IPS-20b (cell line): ENCODE measurements at regions not wholly inside any gene's neighbourhood (a gene's known extent, or its start where the extent isn't known, plus 50 kb on each side); places are given as distances from the start of the nearest gene placed in this dataset.

Experiments used
- H3K27ac ChIP-seq: one replicate; pipeline ENCODE4 v1.5.1; 2013; ENCODE audit warnings: low read length
- H3K27me3 ChIP-seq: 2 replicates; pipeline ENCODE4 v1.6.1; 2013; ENCODE audit warnings: mild to moderate bottlenecking, low read length, inconsistent platforms; ENCODE audit not compliant: insufficient read depth
- H3K36me3 ChIP-seq: 2 replicates; pipeline ENCODE4 v1.6.1; 2013; ENCODE audit warnings: low read depth, mild to moderate bottlenecking, inconsistent platforms, low read length, moderate library complexity; ENCODE audit not compliant: insufficient read depth
- H3K4me1 ChIP-seq: 2 replicates; pipeline ENCODE4 v1.6.1; 2013; ENCODE audit warnings: mild to moderate bottlenecking, control low read depth, inconsistent platforms, low read length, moderate library complexity; ENCODE audit not compliant: insufficient read depth
- H3K4me3 ChIP-seq: 2 replicates; pipeline ENCODE4 v1.5.1; 2013; ENCODE audit warnings: mild to moderate bottlenecking, low read length, inconsistent platforms
- H3K9ac ChIP-seq: 2 replicates; pipeline ENCODE4 v1.6.1; 2013; ENCODE audit warnings: low read depth, mild to moderate bottlenecking, inconsistent platforms, low read length, moderate library complexity
- H3K9me3 ChIP-seq: 2 replicates; pipeline ENCODE4 v1.6.1; 2013; ENCODE audit warnings: mild to moderate bottlenecking, low read depth, low read length, inconsistent platforms; ENCODE audit not compliant: insufficient read depth

- no peak overlapping the region for H3K9ac ChIP-seq
- H3K4me3 ChIP-seq, result no peak overlapping the region
- no peaks in the 10 kb centered on the region for H3K27me3 ChIP-seq
- no peaks in the 10 kb centered on the region for H3K36me3 ChIP-seq
- no peaks in the 10 kb centered on the region for H3K9me3 ChIP-seq
- no peaks in the 10 kb centered on the region for H3K4me1 ChIP-seq
- H3K27ac ChIP-seq, result no peak overlapping the region
Observed at GRCh38 chrX:39677585-39677977, 420.2 kb downstream of the BCOR start.

GRCh38 chrX:39677978-39678791 lies 419.6 kb downstream of the BCOR start:
- Histone ChIP-seq H3K9me3 (peaks cover 2% of the 10 kb centered on the region; the same call in 1 of the 2 replicates), H3K9ac (no peak overlapping the region), H3K27ac (no peak overlapping the region), H3K27me3 (no peaks in the 10 kb centered on the region), H3K4me1 (no peaks in the 10 kb centered on the region), H3K4me3 (no peak overlapping the region), H3K36me3 (no peaks in the 10 kb centered on the region)

DNA sequence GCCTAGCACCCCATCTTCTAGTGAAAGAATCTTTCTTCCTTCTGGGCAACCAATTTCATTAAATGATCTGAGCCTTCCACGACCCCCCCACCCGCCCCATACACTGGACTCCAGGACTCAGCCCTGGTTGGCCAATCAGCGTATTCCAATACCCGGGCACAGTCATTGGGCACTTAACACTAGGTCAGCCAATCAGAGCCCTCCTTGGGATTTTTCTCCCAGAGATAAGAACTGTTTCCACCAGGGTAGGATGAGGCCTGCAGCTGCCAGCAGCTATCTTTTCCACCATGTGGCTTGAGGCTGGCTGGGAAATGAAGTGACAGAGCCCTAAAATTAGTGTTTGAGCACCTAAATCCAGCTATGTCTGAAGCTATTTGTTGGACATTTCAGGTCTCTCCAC lies 418.8 kb downstream of the BCOR start:
- H3K9me3 ChIP-seq, result peaks cover 3% of the 10 kb centered on the region; the same call in 1 of the 2 replicates
- H3K9ac ChIP-seq, result no peak overlapping the region

DNA sequence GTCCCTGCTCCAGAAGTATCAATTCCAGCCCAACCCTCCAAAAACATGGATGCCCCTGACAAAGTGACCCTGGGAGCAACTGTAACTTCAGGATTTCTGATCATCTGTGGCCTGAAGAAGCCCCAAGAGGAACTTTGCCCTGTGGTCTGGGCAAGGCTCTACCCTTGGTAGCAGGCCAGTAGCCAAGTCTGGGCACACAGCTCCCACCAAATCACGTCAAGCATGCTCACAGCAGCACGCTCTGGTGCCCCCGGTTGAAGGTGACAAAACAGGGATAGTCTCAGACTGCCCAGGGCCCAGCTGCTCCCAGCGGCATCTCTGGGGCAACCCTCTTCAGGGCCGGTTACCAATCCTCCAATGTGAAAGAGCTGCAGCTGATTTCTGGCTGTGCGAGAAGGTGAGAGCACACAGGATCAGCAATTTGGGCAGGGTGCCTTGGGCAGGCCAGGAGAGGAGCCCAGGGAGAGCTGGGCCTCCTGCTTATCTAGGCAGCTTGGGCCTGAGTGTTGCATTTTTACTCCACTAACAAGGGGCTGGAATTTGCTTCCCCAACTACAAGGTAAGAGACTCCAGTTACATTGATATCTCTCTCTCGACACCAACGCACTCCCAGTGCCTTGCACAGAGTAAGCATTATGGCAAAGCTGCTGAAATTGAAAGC lies 418.1 kb downstream of the BCOR start:
- no peak overlapping the region for H3K27ac ChIP-seq
- H3K4me3 ChIP-seq, result no peak overlapping the region
- H3K27me3 ChIP-seq, result no peaks in the 10 kb centered on the region
- peaks cover 3% of the 10 kb centered on the region; the same call in 1 of the 2 replicates for H3K9me3 ChIP-seq
- H3K9ac ChIP-seq, result no peak overlapping the region
- H3K4me1 ChIP-seq, result no peaks in the 10 kb centered on the region
- H3K36me3 ChIP-seq, result no peaks in the 10 kb centered on the region

More for the DNA sequence above, 418.8 kb downstream of the BCOR start:
- Histone ChIP-seq H3K27me3 (no peaks in the 10 kb centered on the region), H3K4me3 (no peak overlapping the region), H3K27ac (no peak overlapping the region), H3K36me3 (no peaks in the 10 kb centered on the region), H3K4me1 (no peaks in the 10 kb centered on the region)

GRCh38 chrX:39681885-39682284 lies 415.9 kb downstream of the BCOR start:
- no peaks in the 10 kb centered on the region; the same call in 1 of the 2 replicates for H3K4me1 ChIP-seq
- peaks cover 3% of the 10 kb centered on the region; the same call in 1 of the 2 replicates for H3K9me3 ChIP-seq

DNA sequence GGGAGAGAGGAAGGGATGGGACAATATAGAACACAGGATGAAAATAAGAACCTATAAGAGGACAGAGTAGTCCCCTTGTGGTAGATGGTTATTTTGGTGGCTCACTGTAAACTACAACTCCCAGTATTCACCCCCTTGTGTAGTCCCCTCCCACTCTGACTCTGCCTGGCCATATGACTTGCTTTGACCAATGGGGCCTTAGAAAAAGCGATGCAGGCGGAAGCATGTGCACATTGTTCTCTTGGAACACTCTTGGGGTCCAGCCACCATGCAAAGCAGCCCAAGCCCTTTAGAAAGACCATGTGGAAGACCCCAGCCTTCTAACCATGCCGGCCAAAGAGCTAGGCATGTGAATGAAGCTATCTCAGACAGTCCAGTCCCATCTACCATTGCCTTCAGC lies 415.0 kb downstream of the BCOR start:
- no peak overlapping the region for H3K27ac ChIP-seq
- no peak overlapping the region for H3K4me3 ChIP-seq
- H3K36me3 ChIP-seq, result no peaks in the 10 kb centered on the region
- H3K9ac ChIP-seq, result no peak overlapping the region
- peaks cover 3% of the 10 kb centered on the region; the same call in 1 of the 2 replicates for H3K9me3 ChIP-seq
- peaks cover 3% of the 10 kb centered on the region; the same call in 1 of the 2 replicates for H3K4me1 ChIP-seq
- peaks cover 16% of the 10 kb centered on the region for H3K27me3 ChIP-seq

More at GRCh38 chrX:39681885-39682284, 415.9 kb downstream of the BCOR start:
- H3K4me3 ChIP-seq, result no peak overlapping the region
- H3K36me3 ChIP-seq, result no peaks in the 10 kb centered on the region
- H3K27me3 ChIP-seq, result peaks cover 7% of the 10 kb centered on the region
- no peak overlapping the region for H3K9ac ChIP-seq
- no peak overlapping the region for H3K27ac ChIP-seq

GRCh38 chrX:39688219-39688575 lies 409.6 kb downstream of the BCOR start:
- Histone ChIP-seq H3K36me3 (no peaks in the 10 kb centered on the region), H3K9ac (peak overlapping the region; percentile 59; the same call in 1 of the 2 replicates), H3K27ac (no peak overlapping the region), H3K4me3 (peak overlapping the region; percentile 50; the same call in 1 of the 2 replicates), H3K4me1 (peaks cover 11% of the 10 kb centered on the region), H3K9me3 (peaks cover under 1% of the 10 kb centered on the region; the same call in 1 of the 2 replicates), H3K27me3 (peaks cover 22% of the 10 kb centered on the region)

DNA sequence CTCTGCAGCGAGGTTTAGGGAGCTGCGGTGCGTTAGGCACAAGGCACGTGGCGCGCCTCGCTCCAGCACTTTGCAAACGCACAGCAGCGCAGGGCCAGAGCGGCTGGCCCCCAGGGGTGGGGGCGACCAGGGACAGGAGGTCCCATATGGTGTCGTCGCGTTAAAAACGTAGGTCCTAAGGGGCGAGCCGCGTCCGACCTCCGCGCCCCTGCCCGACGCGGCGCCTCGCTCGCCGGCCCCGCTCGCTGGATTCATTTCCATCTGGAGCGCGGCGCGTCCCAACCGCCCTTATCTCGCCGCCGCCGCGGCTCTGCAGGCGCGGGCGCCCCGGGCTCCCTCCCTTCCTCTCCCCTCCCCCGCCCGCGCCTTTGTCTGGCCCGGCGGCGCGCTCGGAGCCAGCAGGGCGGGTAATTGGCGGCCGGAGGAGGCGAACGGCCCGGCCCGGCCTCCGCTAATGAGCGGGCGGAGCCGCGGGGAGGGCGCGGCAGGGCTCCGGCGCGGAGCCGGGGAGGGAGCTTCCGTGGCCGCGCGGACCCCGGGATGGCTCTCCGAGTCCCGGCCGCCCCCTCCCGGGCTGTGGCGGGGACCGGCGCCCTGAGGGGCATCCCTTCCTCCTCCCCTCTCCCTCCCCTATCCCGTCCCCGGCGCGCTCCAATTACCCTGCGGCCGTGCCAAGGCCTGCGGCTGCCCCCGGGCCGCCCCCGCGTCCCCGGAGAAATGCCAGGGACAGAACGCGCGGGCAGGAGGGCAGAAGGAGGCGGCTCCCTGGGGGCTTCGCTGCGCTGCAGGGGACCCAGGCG lies 409.0 kb downstream of the BCOR start:
- H3K36me3 ChIP-seq, result no peaks in the 10 kb centered on the region
- peak overlapping the region; percentile 65 for H3K4me3 ChIP-seq
- no peaks in the 10 kb centered on the region for H3K9me3 ChIP-seq
- no peak overlapping the region for H3K27ac ChIP-seq
- H3K27me3 ChIP-seq, result peaks cover 22% of the 10 kb centered on the region
- H3K9ac ChIP-seq, result peak overlapping the region; percentile 77
- H3K4me1 ChIP-seq, result peaks cover 11% of the 10 kb centered on the region

DNA sequence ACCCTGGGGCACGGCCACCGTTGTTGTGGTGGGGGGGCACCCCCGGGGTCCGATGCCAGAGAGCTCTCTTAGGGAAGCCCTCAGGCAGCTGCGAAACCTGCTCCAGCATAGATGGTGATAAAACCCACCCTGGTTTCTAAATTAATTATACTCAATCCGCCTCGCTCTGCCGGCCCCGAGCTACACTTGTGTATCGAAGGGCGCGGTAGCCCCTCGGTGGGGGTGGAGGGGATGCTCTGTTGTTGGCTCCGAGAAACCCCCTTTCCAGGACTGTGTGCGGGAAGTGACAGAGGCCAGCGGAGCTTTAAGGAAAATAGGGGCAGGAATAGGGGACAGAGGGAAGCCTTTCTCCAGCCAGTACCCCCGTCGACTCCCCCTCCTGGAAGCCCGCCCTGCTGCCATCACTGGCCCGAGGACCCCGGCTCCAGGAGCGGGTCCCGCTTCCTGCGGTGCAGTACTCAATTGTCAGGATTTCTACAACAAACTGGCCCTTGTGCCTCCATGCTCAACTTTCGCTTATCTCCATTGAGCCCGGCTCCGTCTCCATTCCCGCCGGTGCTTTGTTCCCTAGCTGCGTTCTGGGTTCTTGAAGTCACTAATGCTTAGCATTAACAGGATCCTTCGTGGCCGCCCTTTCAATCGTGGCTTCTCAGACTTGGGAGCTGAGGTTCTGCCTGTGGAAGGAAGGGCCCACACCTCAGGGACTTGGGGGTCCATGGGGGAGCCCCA lies 408.2 kb downstream of the BCOR start:
- Histone ChIP-seq H3K9me3 (no peaks in the 10 kb centered on the region), H3K27me3 (peaks cover 22% of the 10 kb centered on the region), H3K4me3 (peak overlapping the region; percentile 65), H3K9ac (peak overlapping the region; percentile 77), H3K36me3 (no peaks in the 10 kb centered on the region), H3K4me1 (peaks cover 11% of the 10 kb centered on the region), H3K27ac (no peak overlapping the region)

- Histone ChIP-seq H3K4me3 (no peak overlapping the region), H3K27ac (no peak overlapping the region), H3K36me3 (no peaks in the 10 kb centered on the region), H3K4me1 (peaks cover 11% of the 10 kb centered on the region), H3K27me3 (peaks cover 22% of the 10 kb centered on the region), H3K9ac (no peak overlapping the region), H3K9me3 (no peaks in the 10 kb centered on the region)
Observed at GRCh38 chrX:39690541-39691415, 407.0 kb downstream of the BCOR start.
